Thyroid gland (tissue), 4 donors: ENCODE measurements at regions not wholly inside any gene's neighbourhood (a gene's known extent, or its start where the extent isn't known, plus 50 kb on each side); places are given as distances from the start of the nearest gene placed in this dataset.

Experiments used
- DNase-seq, 2 donors: peaks; one replicate each; pipeline ENCODE4 v3.0.0-alpha.2; 2019
- H3K27ac ChIP-seq, 3 donors: fragments of 200-600 bp; sonication (generic); 1 replicate in 2 of 3; 2 replicates in 1 of 3; pipeline ENCODE4 v1.5.1; 2016 to 2019; ENCODE audit warnings: mild to moderate bottlenecking in 1 of 3, moderate library complexity in 1 of 3
- H3K27me3 ChIP-seq: fragments of 200-600 bp; sonication (generic); one replicate; pipeline ENCODE4 v1.5.1; 2019
- H3K36me3 ChIP-seq, 2 donors: fragments of 200-600 bp; sonication (generic); one replicate each; pipeline ENCODE4 v1.5.1; 2016 to 2019
- H3K4me1 ChIP-seq, 2 donors: fragments of 200-600 bp; sonication (generic); one replicate each; pipeline ENCODE4 v1.5.1; 2017 to 2019
- H3K4me3 ChIP-seq, 3 donors: fragments of 200-600 bp; sonication (generic); replicated peaks in 1 of 3; 1 replicate in 2 of 3; 2 replicates in 1 of 3; pipeline ENCODE4 v1.5.1; 2016; ENCODE audit warnings: mild to moderate bottlenecking in 1 of 3
- H3K9me3 ChIP-seq: fragments of 200-600 bp; sonication (generic); one replicate; pipeline ENCODE4 v1.5.1; 2017
- CTCF ChIP-seq, 6 experiments: fragments of 200-600 bp in 3 of 6; fragments of 450-650 bp in 3 of 6; sonication (generic) in 3 of 6; IDR thresholded peaks; one replicate each; pipeline ENCODE4 v1.5.1; 2016 to 2019; ENCODE audit warnings: antibody characterized with exemption in 6 of 6, mild to moderate bottlenecking in 2 of 6, inconsistent platforms in 1 of 6, moderate library complexity in 1 of 6
- POLR2A ChIP-seq, 2 donors: fragments of 450-650 bp; IDR thresholded peaks; one replicate each; pipeline ENCODE4 v1.6.1; 2017; ENCODE audit warnings: antibody characterized with exemption in 2 of 2, mild to moderate bottlenecking in 2 of 2, moderate library complexity in 1 of 2
- WGBS, 2 donors: methylation state at CpG; one replicate each; pipeline ENCODE4 v1.1.5; 2017; 5-methylcytosine and 5-hydroxymethylcytosine counted together
- intact Hi-C: fragments of 100-400 bp; cut with DNase I; formaldehyde crosslinking; loops from one replicate; pipeline ENCODE4 v1.15.1; 2023

GRCh38 chr16:8493972-8494371 lies 96.3 kb downstream of the TMEM114 start:
- H3K36me3 ChIP-seq: no peaks in the 10 kb centered on the region
- WGBS, 2 donors: 24 to 27% methylated on average over 1 of the region's 1 CpG
- H3K27me3 ChIP-seq: no peaks in the 10 kb centered on the region
- no peak overlapping the region for H3K27ac ChIP-seq
- intact Hi-C loops: no loop called here
- H3K4me1 ChIP-seq: no peaks in the 10 kb centered on the region
- H3K9me3 ChIP-seq: no peaks in the 10 kb centered on the region
- TF ChIP-seq CTCF (IDR thresholded peaks at IDR 0.05): no peak
- TF ChIP-seq POLR2A (IDR thresholded peaks at IDR 0.05): no peak
- no peak overlapping the region for H3K4me3 ChIP-seq
- no peak for DNase-seq

- Histone ChIP-seq H3K27me3 (no peaks in the 10 kb centered on the region), H3K4me1 (no peaks in the 10 kb centered on the region), H3K4me3 (no peak overlapping the region), H3K36me3 (no peaks in the 10 kb centered on the region), H3K27ac (no peak overlapping the region), H3K9me3 (no peaks in the 10 kb centered on the region)
- DNase-seq: no peak
- intact Hi-C loops: no loop called here
- TF ChIP-seq CTCF (IDR thresholded peaks at IDR 0.05) (no peak), POLR2A (IDR thresholded peaks at IDR 0.05) (no peak)
These were observed 97.6 kb downstream of the TMEM114 start for GRCh38 chr16:8492690-8493089.

- no peak overlapping the region for H3K27ac ChIP-seq
- no peaks in the 10 kb centered on the region for H3K36me3 ChIP-seq
- WGBS, 2 donors: 72 to 81% methylated on average over 3 of the region's 3 CpGs
- no peaks in the 10 kb centered on the region for H3K4me1 ChIP-seq
- no peak for TF ChIP-seq CTCF (IDR thresholded peaks at IDR 0.05)
- TF ChIP-seq POLR2A (IDR thresholded peaks at IDR 0.05): no peak
- H3K27me3 ChIP-seq: no peaks in the 10 kb centered on the region
- no peak overlapping the region for H3K4me3 ChIP-seq
- DNase-seq: no peak
- H3K9me3 ChIP-seq: no peaks in the 10 kb centered on the region
- intact Hi-C loops: no loop called here
These were observed 100.7 kb downstream of the TMEM114 start for GRCh38 chr16:8489580-8489979.

- no peak for DNase-seq
- Histone ChIP-seq H3K27ac (no peak overlapping the region), H3K27me3 (no peaks in the 10 kb centered on the region), H3K4me1 (no peaks in the 10 kb centered on the region), H3K9me3 (no peaks in the 10 kb centered on the region), H3K36me3 (no peaks in the 10 kb centered on the region), H3K4me3 (no peak overlapping the region)
- WGBS, 2 donors: 80 to 82% methylated on average over 3 of the region's 3 CpGs
- intact Hi-C loops: no loop called here
- TF ChIP-seq POLR2A (IDR thresholded peaks at IDR 0.05): no peak
These were observed 103.3 kb downstream of the TMEM114 start for GRCh38 chr16:8486985-8487384.

GRCh38 chr16:8483396-8483795 lies 106.9 kb downstream of the TMEM114 start:
- H3K4me1 ChIP-seq: no peaks in the 10 kb centered on the region
- H3K27ac ChIP-seq: no peak overlapping the region
- H3K27me3 ChIP-seq: no peaks in the 10 kb centered on the region
- no peaks in the 10 kb centered on the region for H3K9me3 ChIP-seq
- intact Hi-C loops: no loop called here
- no peak for DNase-seq
- 68 to 73% methylated on average over 8 of the region's 8 CpGs for WGBS, 2 donors
- no peak overlapping the region for H3K4me3 ChIP-seq
- TF ChIP-seq POLR2A (IDR thresholded peaks at IDR 0.05) (no peak), CTCF (IDR thresholded peaks at IDR 0.05) (no peak)
- no peaks in the 10 kb centered on the region for H3K36me3 ChIP-seq

- TF ChIP-seq CTCF (IDR thresholded peaks at IDR 0.05): no peak
- no peak for TF ChIP-seq POLR2A (IDR thresholded peaks at IDR 0.05)
- H3K4me3 ChIP-seq: no peak overlapping the region
- WGBS, 2 donors: 51 to 67% methylated on average over 3 of the region's 3 CpGs
- H3K36me3 ChIP-seq: no peaks in the 10 kb centered on the region
- no peaks in the 10 kb centered on the region for H3K27me3 ChIP-seq
- H3K27ac ChIP-seq: no peak overlapping the region
- intact Hi-C loops: no loop called here
- DNase-seq: no peak
- H3K9me3 ChIP-seq: no peaks in the 10 kb centered on the region
- H3K4me1 ChIP-seq: no peaks in the 10 kb centered on the region
These were observed 108.5 kb downstream of the TMEM114 start for GRCh38 chr16:8481810-8482209.
